ENCODE measurements at regions not wholly inside any gene's neighbourhood (a gene's known extent, or its start where the extent isn't known, plus 50 kb on each side); places are given as distances from the start of the nearest gene placed in this dataset.

DNA sequence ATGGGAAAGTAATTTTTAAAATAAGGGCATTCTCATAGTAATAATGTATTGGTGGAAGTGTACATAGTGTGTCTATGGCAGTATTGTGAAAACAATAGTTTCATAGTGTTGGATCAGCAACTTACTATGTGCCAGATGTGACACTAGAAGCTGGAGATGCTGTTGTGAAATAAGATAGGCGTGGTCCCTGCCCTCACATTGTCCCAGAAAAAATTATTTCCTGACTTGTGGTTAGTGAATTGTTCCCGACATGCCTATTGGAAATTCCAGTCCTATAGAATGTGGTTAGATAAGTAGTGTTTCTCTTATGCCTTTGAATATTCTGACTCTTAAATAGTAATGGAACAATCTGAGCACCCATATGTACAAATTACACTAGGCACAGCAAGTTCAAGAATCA lies 55.3 kb upstream of the MTAP start:
- no peak for DNase-seq (ENCODE audit: low spot score)
- Histone ChIP-seq H3K9me3 (no peaks in the 10 kb centered on the region), H3K27me3 (replicated peaks; ENCODE audit: insufficient read depth) (no peaks in the 10 kb centered on the region), H3K27ac (no peak overlapping the region), H3K4me3 (no peak overlapping the region), H3K4me1 (replicated peaks) (no peaks in the 10 kb centered on the region), H3K36me3 (no peaks in the 10 kb centered on the region)
- TF ChIP-seq POLR2AphosphoS5 (IDR thresholded peaks at IDR 0.05) = no peak
- TF ChIP-seq POLR2A (IDR thresholded peaks at IDR 0.05) = no peak
- TF ChIP-seq CTCF (IDR thresholded peaks at IDR 0.05) = no peak
- 83% methylated on average over 2 of the region's 2 CpGs for WGBS
- intact Hi-C loops (cut with DNase I) = no loop called here

GRCh38 chr9:21750021-21750735 lies 52.3 kb upstream of the MTAP start:
- H3K4me1 ChIP-seq (replicated peaks) = no peaks in the 10 kb centered on the region
- H3K36me3 ChIP-seq = no peaks in the 10 kb centered on the region
- H3K4me3 ChIP-seq = no peak overlapping the region
- 76% methylated on average over 3 of the region's 3 CpGs for WGBS
- no peak for DNase-seq (ENCODE audit: low spot score)
- intact Hi-C loops (cut with DNase I) = no loop called here
- TF ChIP-seq CTCF (IDR thresholded peaks at IDR 0.05) = no peak
- no peaks in the 10 kb centered on the region for H3K27me3 ChIP-seq (replicated peaks; ENCODE audit: insufficient read depth)
- H3K9me3 ChIP-seq = no peaks in the 10 kb centered on the region
- H3K27ac ChIP-seq = no peak overlapping the region

DNA sequence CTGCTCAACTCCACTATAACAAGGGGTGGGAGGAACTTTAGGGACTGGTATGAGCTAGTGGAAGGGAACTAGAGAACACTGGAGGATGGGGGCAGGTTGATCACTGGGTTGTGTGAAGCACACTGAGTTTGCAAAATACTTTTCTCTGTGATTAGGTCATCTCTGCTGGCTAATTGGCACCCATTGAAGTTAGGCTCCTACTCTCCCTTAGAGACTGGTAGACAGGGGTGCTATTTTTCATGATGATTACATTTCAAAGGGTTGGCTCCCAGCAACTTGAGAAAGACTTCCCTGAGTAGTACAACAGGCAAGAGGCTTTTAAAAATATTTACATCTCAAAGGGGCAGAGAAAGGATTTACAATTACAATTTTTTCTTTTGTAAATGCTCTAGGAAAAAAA lies 50.4 kb upstream of the MTAP start:
- no peaks in the 10 kb centered on the region for H3K4me1 ChIP-seq (replicated peaks)
- no peak for DNase-seq (ENCODE audit: low spot score)
- intact Hi-C loops (cut with DNase I) = no loop called here
- H3K9me3 ChIP-seq = no peaks in the 10 kb centered on the region
- H3K36me3 ChIP-seq = no peaks in the 10 kb centered on the region
- TF ChIP-seq CTCF (IDR thresholded peaks at IDR 0.05) = no peak
- no peak for TF ChIP-seq POLR2AphosphoS5 (IDR thresholded peaks at IDR 0.05)
- no peak for TF ChIP-seq POLR2A (IDR thresholded peaks at IDR 0.05)
- no peak overlapping the region for H3K27ac ChIP-seq
- H3K4me3 ChIP-seq = no peak overlapping the region
- H3K27me3 ChIP-seq (replicated peaks; ENCODE audit: insufficient read depth) = no peaks in the 10 kb centered on the region

Small RNA genes lying in the stretch of these regions (small RNA-seq; reads per million reads assigned to genes)
- gene RN7SL151P = 0 reads per million in 2 donors
